ENCODE measurements at regions not wholly inside any gene's neighbourhood (a gene's known extent, or its start where the extent isn't known, plus 50 kb on each side); places are given as distances from the start of the nearest gene placed in this dataset.
"Not testable (repeated sequence)": the region's sequence is repeated elsewhere in the genome, so short reads cannot be mapped to it uniquely, and the experiment has no call there.

- no peak for DNase-seq
Measured at GRCh38 chr9:81103597-81104471, 585.5 kb downstream of the TLE1 start.

- no peak for DNase-seq
Measured at GRCh38 chr9:81097131-81097847, 592.1 kb downstream of the TLE1 start.

GRCh38 chr9:81096625-81097024 is 592.7 kb downstream of the TLE1 start:
- no peak for DNase-seq

GRCh38 chr9:81092057-81092456 is 597.3 kb downstream of the TLE1 start:
- DNase-seq: no peak

- no peak for DNase-seq
Measured at GRCh38 chr9:81088341-81088740, 601.0 kb downstream of the TLE1 start.

- DNase-seq: no peak
Measured at GRCh38 chr9:81086416-81086815, 602.9 kb downstream of the TLE1 start.

GRCh38 chr9:81083854-81084512 is 605.4 kb downstream of the TLE1 start:
- no peak for DNase-seq

GRCh38 chr9:81083067-81083466 is 606.3 kb downstream of the TLE1 start:
- DNase-seq: no peak

- DNase-seq: no peak
Measured at GRCh38 chr9:81082221-81082620, 607.1 kb downstream of the TLE1 start.

- no peak for DNase-seq
Measured at GRCh38 chr9:81080900-81081299, 608.4 kb downstream of the TLE1 start.

- DNase-seq: no peak
Measured at GRCh38 chr9:81080185-81080584, 609.2 kb downstream of the TLE1 start.

- DNase-seq: no peak
Measured at GRCh38 chr9:81079055-81079454, 610.3 kb downstream of the TLE1 start.

GRCh38 chr9:81078555-81078954 is 610.8 kb downstream of the TLE1 start:
- no peak for DNase-seq

- DNase-seq: no peak
Measured at GRCh38 chr9:81077572-81077971, 611.8 kb downstream of the TLE1 start.

- no peak for DNase-seq
Measured at GRCh38 chr9:81076131-81076530, 613.2 kb downstream of the TLE1 start.

GRCh38 chr9:81074221-81074620 is 615.1 kb downstream of the TLE1 start:
- no peak for DNase-seq

GRCh38 chr9:81073821-81074220 is 615.5 kb downstream of the TLE1 start:
- DNase-seq: no peak

- DNase-seq: no peak
Measured at GRCh38 chr9:81072758-81073157, 616.6 kb downstream of the TLE1 start.

- no peak for DNase-seq
Measured at GRCh38 chr9:81071108-81071507, 618.2 kb downstream of the TLE1 start.

GRCh38 chr9:81070689-81071088 is 618.7 kb downstream of the TLE1 start:
- no peak for DNase-seq

GRCh38 chr9:81069923-81070322 is 619.4 kb downstream of the TLE1 start:
- DNase-seq: no peak

- no peak for DNase-seq
Measured at GRCh38 chr9:81069038-81069795, 620.1 kb downstream of the TLE1 start.

GRCh38 chr9:81062995-81063394 is 626.4 kb downstream of the TLE1 start:
- not testable (repeated sequence) for DNase-seq
